Endothelial cell of umbilical vein (primary cell): ENCODE measurements at regions not wholly inside any gene's neighbourhood (a gene's known extent, or its start where the extent isn't known, plus 50 kb on each side); places are given as distances from the start of the nearest gene placed in this dataset.

Experiments used
- BruUV-seq: library from RNA; stranded (reverse); fragments of 400-500 nt; replicated peaks from 2 replicates; lab custom pipeline; 2021; lab: Mats Ljungman, UMichigan
- CTCF ChIA-PET: fragments of 300-600, 350-600 bp; sonication (Branson Sonifier 250); formaldehyde crosslinking; loops from one replicate; lab custom pipeline; 2021; ENCODE audit warnings: antibody characterized with exemption, inconsistent platforms; lab: Charles Lee
- POLR2A ChIA-PET: fragments of 300-600, 350-600 bp; sonication (Branson Sonifier 250); formaldehyde crosslinking; loops from one replicate; lab custom pipeline; 2021; ENCODE audit warnings: antibody characterized with exemption, inconsistent platforms; lab: Charles Lee
- DNase-seq: peaks from one replicate; pipeline ENCODE4 v3.0.0-alpha.2; 2011; ENCODE audit warnings: low read depth, low spot score
- FAIRE-seq: peaks from 2 replicates; lab custom pipeline; 2011; peaks lifted over from hg19 to GRCh38; lab: Jason Lieb, UNC
- H2AFZ ChIP-seq: 2 replicates; pipeline ENCODE4 v1.6.0; 2012; ENCODE audit warnings: low read depth, low read length, control low read depth, inconsistent platforms
- H3K27ac ChIP-seq: 2 replicates; pipeline ENCODE4 v1.5.1; 2011; ENCODE audit warnings: low read depth, mild to moderate bottlenecking, control low read depth, low read length, moderate library complexity; ENCODE audit not compliant: insufficient read depth
- H3K27me3 ChIP-seq, 2 experiments: 2 replicates each; pipeline versions ENCODE4 v1.6.0 to v1.6.1; 2011; ENCODE audit warnings: low read length in 2 of 2, mixed read lengths in 1 of 2; ENCODE audit not compliant: control insufficient read depth in 2 of 2, insufficient read depth in 2 of 2
- H3K36me3 ChIP-seq, 2 experiments: 2 replicates in 1 of 2; 3 replicates in 1 of 2; pipeline ENCODE4 v1.5.1; 2011; ENCODE audit warnings: low read length in 2 of 2, mild to moderate bottlenecking in 1 of 2, moderate library complexity in 1 of 2; ENCODE audit not compliant: control insufficient read depth in 2 of 2, insufficient read depth in 2 of 2; ENCODE audit errors: extremely low read depth in 1 of 2
- H3K4me1 ChIP-seq: 3 replicates; pipeline ENCODE4 v1.5.1; 2011; ENCODE audit warnings: mild to moderate bottlenecking, low read length; ENCODE audit not compliant: control insufficient read depth, insufficient read depth; ENCODE audit errors: extremely low read depth
- H3K4me2 ChIP-seq: 2 replicates; pipeline ENCODE4 v1.6.1; 2011; ENCODE audit warnings: low read length, control low read depth, mixed read lengths; ENCODE audit not compliant: insufficient read depth
- H3K4me3 ChIP-seq, 3 experiments: fragments of 200-600 bp in 1 of 3; sonication (generic), shearing (Covaris generic) in 1 of 3; replicated peaks in 1 of 3; 2 replicates each; pipeline ENCODE4 v1.5.1; 2011 to 2016; ENCODE audit warnings: control low read depth in 3 of 3, low read length in 3 of 3, mild to moderate bottlenecking in 2 of 3, inconsistent platforms in 1 of 3, low read depth in 1 of 3, moderate library complexity in 1 of 3; ENCODE audit not compliant: insufficient read depth in 1 of 3
- H3K79me2 ChIP-seq: 2 replicates; pipeline ENCODE4 v1.6.0; 2012; ENCODE audit warnings: low read length, inconsistent platforms; ENCODE audit not compliant: control insufficient read depth, insufficient read depth
- H3K9ac ChIP-seq: replicated peaks from 2 replicates; pipeline ENCODE3; 2011; ENCODE audit warnings: low read length, control low read depth; ENCODE audit not compliant: insufficient read depth; ENCODE audit errors: extremely low read depth
- H3K9me1 ChIP-seq: replicated peaks from 3 replicates; pipeline ENCODE4 v1.6.0; 2011; ENCODE audit warnings: mild to moderate bottlenecking, low read length; ENCODE audit not compliant: control insufficient read depth, insufficient read depth; ENCODE audit errors: extremely low read depth
- H3K9me3 ChIP-seq: replicated peaks from 2 replicates; pipeline ENCODE4 v1.5.1; 2012; ENCODE audit warnings: low read length, inconsistent platforms; ENCODE audit not compliant: control insufficient read depth, insufficient read depth
- H4K20me1 ChIP-seq: replicated peaks from 2 replicates; pipeline ENCODE3; 2011; ENCODE audit warnings: mild to moderate bottlenecking, low read length; ENCODE audit not compliant: control insufficient read depth, insufficient read depth; ENCODE audit errors: extremely low read depth
- CTCF ChIP-seq, 2 donors: IDR thresholded peaks; 1 replicate in 1 of 2; 2 replicates in 1 of 2; pipeline ENCODE4 v1.5.1; 2011; ENCODE audit warnings: low read length in 2 of 2, mild to moderate bottlenecking in 2 of 2, moderate library complexity in 2 of 2, control low read depth in 1 of 2, inconsistent platforms in 1 of 2, low read depth in 1 of 2; ENCODE audit not compliant: insufficient read depth in 1 of 2; ENCODE audit errors: extremely low read depth in 1 of 2
- EZH2 ChIP-seq: IDR thresholded peaks from 2 replicates; pipeline ENCODE4 v1.6.1; 2012; ENCODE audit warnings: borderline replicate concordance, low read depth, mild to moderate bottlenecking, moderate library complexity, low read length, inconsistent platforms; ENCODE audit not compliant: severe bottlenecking
- FOS ChIP-seq: IDR thresholded peaks from 2 replicates; pipeline ENCODE4 v1.6.1; 2011; ENCODE audit warnings: mild to moderate bottlenecking, low read length, moderate library complexity, borderline replicate concordance; ENCODE audit not compliant: insufficient read depth
- GATA2 ChIP-seq: IDR thresholded peaks from 2 replicates; pipeline ENCODE4 v1.7.0; 2011; ENCODE audit warnings: low read depth, mild to moderate bottlenecking, moderate library complexity, mixed read lengths, low read length; ENCODE audit not compliant: insufficient read length, insufficient read depth
- JUN ChIP-seq: IDR thresholded peaks from 2 replicates; pipeline ENCODE4 v1.6.1; 2011; ENCODE audit warnings: borderline replicate concordance, low read depth; ENCODE audit not compliant: insufficient read length, insufficient read depth
- MAX ChIP-seq: IDR thresholded peaks from 2 replicates; pipeline ENCODE4 v1.6.1; 2011; ENCODE audit not compliant: insufficient read depth, insufficient read length
- MYC ChIP-seq: IDR thresholded peaks from one replicate; pipeline ENCODE4 v1.6.1; 2011; ENCODE audit warnings: mild to moderate bottlenecking, low read depth, low read length
- POLR2A ChIP-seq: IDR thresholded peaks from 2 replicates; pipeline ENCODE4 v1.6.1; 2012; ENCODE audit warnings: low read depth, mild to moderate bottlenecking, control low read depth, low read length
- POLR2AphosphoS5 ChIP-seq: IDR thresholded peaks from 2 replicates; pipeline ENCODE4 v1.6.1; 2012; ENCODE audit warnings: low read depth, mild to moderate bottlenecking, control low read depth, low read length, moderate library complexity; ENCODE audit not compliant: insufficient read depth
- dilution Hi-C: fragments of 300-500 bp; cut with MboI; formaldehyde crosslinking; loops from one replicate; pipeline ENCODE4 v1.15.0; 2019; ENCODE audit warnings: low sequenced_read_pairs; ENCODE audit not compliant: extremely low pct_ligation_motif_present
- intact Hi-C: fragments of 100-400 bp; cut with micrococcal nuclease; formaldehyde crosslinking; loops from one replicate; pipeline ENCODE4 v1.10.0; 2022

GRCh38 chr2:34201099-34201498 is 602.0 kb upstream of the FAM98A start:
- DNase-seq (no peak), FAIRE-seq (no peak)
- no peak for TF ChIP-seq POLR2AphosphoS5
- TF ChIP-seq CTCF (IDR thresholded peaks at IDR 0.05; ENCODE audit: extremely low read depth in 1 of 2, insufficient read depth in 1 of 2, low read depth in 1 of 2, low read length in 2 of 2): no peak
- no peak for TF ChIP-seq MAX
- H3K9me1 ChIP-seq: no peaks in the 10 kb centered on the region
- H3K27me3 ChIP-seq: no peaks in the 10 kb centered on the region
- H3K79me2 ChIP-seq: no peaks in the 10 kb centered on the region
- dilution Hi-C loops: no loop called here
- intact Hi-C loops: no loop called here
- H3K36me3 ChIP-seq: no peaks in the 10 kb centered on the region
- H3K4me1 ChIP-seq: no peaks in the 10 kb centered on the region
- ChIA-PET CTCF (no interaction called here), POLR2A (no interaction called here)
- H2AFZ ChIP-seq: no peak overlapping the region
- no peaks in the 10 kb centered on the region for H4K20me1 ChIP-seq
- H3K4me3 ChIP-seq: no peak overlapping the region
- H3K4me2 ChIP-seq: no peak overlapping the region
- no peak overlapping the region for H3K9ac ChIP-seq
- no peak overlapping the region for H3K27ac ChIP-seq
- no peaks in the 10 kb centered on the region for H3K9me3 ChIP-seq
- no TSS peak for BruUV-seq

GRCh38 chr2:34199971-34200370 is 600.9 kb upstream of the FAM98A start:
- dilution Hi-C loops (no loop called here), intact Hi-C loops (no loop called here)
- TF ChIP-seq FOS: no peak
- no peak for TF ChIP-seq GATA2
- no peak for TF ChIP-seq POLR2A
- TF ChIP-seq EZH2: no peak
- no peak for TF ChIP-seq JUN
- TF ChIP-seq MYC: no peak
- TF ChIP-seq CTCF (IDR thresholded peaks at IDR 0.05; ENCODE audit: extremely low read depth in 1 of 2, insufficient read depth in 1 of 2, low read depth in 1 of 2, low read length in 2 of 2): no peak
- no peak for TF ChIP-seq POLR2AphosphoS5
- TF ChIP-seq MAX: no peak
- no peaks in the 10 kb centered on the region for H3K36me3 ChIP-seq
- H3K4me3 ChIP-seq: no peak overlapping the region
- ChIA-PET CTCF (no interaction called here), POLR2A (no interaction called here)
- no peak overlapping the region for H3K9ac ChIP-seq
- H2AFZ ChIP-seq: no peak overlapping the region
- no TSS peak for BruUV-seq
- no peaks in the 10 kb centered on the region for H3K79me2 ChIP-seq
- H3K4me1 ChIP-seq: no peaks in the 10 kb centered on the region
- no peaks in the 10 kb centered on the region for H3K9me1 ChIP-seq
- H3K4me2 ChIP-seq: no peak overlapping the region
- DNase-seq: no peak
- H4K20me1 ChIP-seq: no peaks in the 10 kb centered on the region
- H3K27ac ChIP-seq: no peak overlapping the region
- H3K27me3 ChIP-seq: no peaks in the 10 kb centered on the region
- no peak for FAIRE-seq
- H3K9me3 ChIP-seq: no peaks in the 10 kb centered on the region
